BJ (cell line): ENCODE measurements at regions not wholly inside any gene's neighbourhood (a gene's known extent, or its start where the extent isn't known, plus 50 kb on each side); places are given as distances from the start of the nearest gene placed in this dataset.

Experiments used
- CTCF ChIA-PET: fragments of 350-600 bp; formaldehyde crosslinking; extraction: SDS; loops from one replicate; lab custom pipeline; 2021; ENCODE audit warnings: antibody characterized with exemption, inconsistent platforms; lab: Yijun Ruan, JAX
- POLR2A ChIA-PET: fragments of 300-600 bp; sonication (Branson Sonifier 250); formaldehyde crosslinking; extraction: SDS; loops from one replicate; lab custom pipeline; 2021; ENCODE audit warnings: antibody characterized with exemption; lab: Charles Lee
- DNase-seq: peaks from one replicate; pipeline ENCODE4 v3.0.0-alpha.2; 2011; ENCODE audit warnings: low read depth
- H3K27me3 ChIP-seq: 2 replicates; pipeline ENCODE4 v1.6.0; 2011; ENCODE audit warnings: low read length; ENCODE audit not compliant: control insufficient read depth, insufficient read depth
- H3K36me3 ChIP-seq: 2 replicates; pipeline ENCODE4 v1.5.1; 2011; ENCODE audit warnings: low read length; ENCODE audit not compliant: control insufficient read depth, insufficient read depth
- H3K4me3 ChIP-seq: 2 replicates; pipeline ENCODE4 v1.5.1; 2011; ENCODE audit warnings: low read depth, mild to moderate bottlenecking, control low read depth, low read length
- CTCF ChIP-seq: IDR thresholded peaks from 2 replicates; pipeline ENCODE4 v1.5.1; 2011; ENCODE audit warnings: low read depth, mild to moderate bottlenecking, control low read depth, inconsistent platforms, low read length, moderate library complexity; ENCODE audit not compliant: insufficient read depth

GRCh38 chr13:33925563-33925962 is 107.6 kb downstream of the RFC3 start:
- Histone ChIP-seq H3K27me3 (no peaks in the 10 kb centered on the region), H3K4me3 (no peak overlapping the region), H3K36me3 (no peaks in the 10 kb centered on the region)
- DNase-seq = no peak
- no peak for TF ChIP-seq CTCF
- CTCF ChIA-PET = no interaction called here
- POLR2A ChIA-PET = no interaction called here

GRCh38 chr13:33927315-33927714 is 109.4 kb downstream of the RFC3 start:
- POLR2A ChIA-PET = interaction anchor here (0.7 kb wide), 1 partner anchor 127 kb away, joined by 3 read pairs; no protein-coding TSS in a partner anchor
- no peaks in the 10 kb centered on the region for H3K36me3 ChIP-seq
- no peaks in the 10 kb centered on the region for H3K27me3 ChIP-seq
- CTCF ChIA-PET = interaction anchor here (0.7 to 1.7 kb wide), 2 partner anchors 150 to 465 kb away, joined by 3 to 9 read pairs; no protein-coding TSS in a partner anchor
- no peak for TF ChIP-seq CTCF
- no peak overlapping the region for H3K4me3 ChIP-seq
- DNase-seq = peak; percentile 19

GRCh38 chr13:33931397-33932311 is 113.7 kb downstream of the RFC3 start:
- ChIA-PET POLR2A (no interaction called here), CTCF (interaction anchor here (0.7 to 5.0 kb wide), 4 partner anchors 8 to 426 kb away, joined by 3 to 43 read pairs (median 3); no protein-coding TSS in a partner anchor)
- Histone ChIP-seq H3K27me3 (no peaks in the 10 kb centered on the region), H3K4me3 (no peak overlapping the region), H3K36me3 (no peaks in the 10 kb centered on the region)
- DNase-seq = no peak
- TF ChIP-seq CTCF = peak; percentile 53

DNA sequence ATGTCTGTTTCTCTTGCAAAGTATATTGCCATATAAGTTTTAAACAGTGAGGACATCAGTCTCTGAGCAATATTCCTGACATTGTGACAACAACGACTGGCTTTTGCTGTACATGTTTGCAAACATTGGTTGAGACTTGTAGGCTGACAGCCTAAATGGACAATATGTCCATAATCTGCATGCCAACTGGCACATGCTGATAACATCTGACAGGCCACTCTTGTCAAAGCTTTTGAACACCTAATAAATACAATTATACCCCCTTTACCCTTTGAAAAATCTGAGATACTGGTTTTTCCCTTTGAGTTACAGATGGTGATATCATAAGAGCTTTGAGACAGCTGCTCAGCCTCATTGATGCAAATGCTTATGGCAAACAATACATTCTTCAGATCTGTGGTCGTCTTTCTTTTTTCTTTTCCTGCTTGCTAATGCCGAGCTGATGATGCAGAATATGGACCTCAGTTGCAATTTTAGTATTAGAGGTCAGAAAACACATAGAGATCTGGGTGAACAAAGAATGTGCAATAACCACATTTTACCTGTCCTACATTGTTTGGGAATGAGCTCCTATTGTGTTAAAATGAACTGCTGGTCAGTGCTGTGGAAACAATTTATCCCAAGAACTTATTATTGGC is 114.9 kb downstream of the RFC3 start:
- no peak for TF ChIP-seq CTCF
- Histone ChIP-seq H3K27me3 (no peaks in the 10 kb centered on the region), H3K36me3 (no peaks in the 10 kb centered on the region), H3K4me3 (no peak overlapping the region)
- CTCF ChIA-PET = interaction anchor here (1.0 to 5.0 kb wide), 3 partner anchors 11 to 1226 kb away, joined by 3 to 43 read pairs (median 5); no protein-coding TSS in a partner anchor
- DNase-seq = no peak
- POLR2A ChIA-PET = no interaction called here

GRCh38 chr13:33933810-33934209 is 115.9 kb downstream of the RFC3 start:
- no peak for TF ChIP-seq CTCF
- no peak overlapping the region for H3K4me3 ChIP-seq
- H3K36me3 ChIP-seq = no peaks in the 10 kb centered on the region
- DNase-seq = no peak
- no peaks in the 10 kb centered on the region for H3K27me3 ChIP-seq
- POLR2A ChIA-PET = no interaction called here
- CTCF ChIA-PET = interaction anchor here (0.6 to 5.0 kb wide), 4 partner anchors 10 to 1225 kb away, joined by 3 to 43 read pairs (median 4); no protein-coding TSS in a partner anchor
